B cell (primary cell): ENCODE measurements at regions not wholly inside any gene's neighbourhood (a gene's known extent, or its start where the extent isn't known, plus 50 kb on each side); places are given as distances from the start of the nearest gene placed in this dataset.

Source experiments
- ATAC-seq: fragments of 200-7000 bp; cut with Tn5 transposase; one replicate; pipeline ENCODE4 v1.10.0; 2021; ENCODE audit warnings: low read depth, mild to moderate bottlenecking, moderate number of reproducible peaks, moderate library complexity
- CTCF ChIA-PET: fragments of 350-600 bp; sonication (Branson Sonifier 250); formaldehyde crosslinking; loops from one replicate; lab custom pipeline; 2021; ENCODE audit warnings: antibody characterized with exemption, inconsistent platforms; lab: Charles Lee
- POLR2A ChIA-PET: fragments of 350-600 bp; sonication (Branson Sonifier 250); formaldehyde crosslinking; loops from one replicate; lab custom pipeline; 2021; ENCODE audit warnings: antibody characterized with exemption; lab: Charles Lee
- DNase-seq: peaks from one replicate; pipeline ENCODE4 v3.0.0; 2013
- H2AFZ ChIP-seq: 2 replicates; pipeline ENCODE4 v1.6.1; 2012; ENCODE audit warnings: mild to moderate bottlenecking, low read depth, low read length; ENCODE audit not compliant: insufficient read depth, poor library complexity, severe bottlenecking
- H3K27ac ChIP-seq, 2 donors: 1 replicate in 1 of 2; 2 replicates in 1 of 2; pipeline ENCODE4 v1.5.1; 2012 to 2013; ENCODE audit warnings: low read length in 2 of 2, mild to moderate bottlenecking in 2 of 2, moderate library complexity in 1 of 2
- H3K27me3 ChIP-seq, 4 experiments: fragments of 200-600 bp in 1 of 4; sonication (generic) in 1 of 4; replicated peaks in 1 of 4; 1 replicate in 2 of 4; 2 replicates in 2 of 4; pipeline versions ENCODE4 v1.6.1 to v1.7.0; 2013 to 2016; ENCODE audit warnings: low read length in 3 of 4, mild to moderate bottlenecking in 2 of 4, mixed read lengths in 1 of 4, moderate library complexity in 1 of 4; ENCODE audit not compliant: insufficient read depth in 4 of 4, control insufficient read depth in 3 of 4; ENCODE audit errors: control extremely low read depth in 1 of 4
- H3K36me3 ChIP-seq, 2 experiments: replicated peaks in 1 of 2; 1 replicate in 1 of 2; 2 replicates in 1 of 2; pipeline versions ENCODE4 v1.6.1 to v1.7.1; 2013; ENCODE audit warnings: low read length in 1 of 2; ENCODE audit not compliant: insufficient read depth in 2 of 2, control insufficient read depth in 1 of 2; ENCODE audit errors: control extremely low read depth in 1 of 2, extremely low read depth in 1 of 2
- H3K4me1 ChIP-seq, 2 donors: fragments of 200-600 bp in 1 of 2; sonication (generic) in 1 of 2; 1 replicate in 1 of 2; 2 replicates in 1 of 2; pipeline versions ENCODE4 v1.5.1 to v1.6.1; 2013 to 2017; ENCODE audit warnings: low read length in 2 of 2; ENCODE audit not compliant: control insufficient read depth in 2 of 2, insufficient read depth in 2 of 2
- H3K4me2 ChIP-seq: replicated peaks from 2 replicates; pipeline ENCODE3; 2012; ENCODE audit warnings: mild to moderate bottlenecking, low read depth, low read length; ENCODE audit not compliant: poor library complexity, severe bottlenecking
- H3K4me3 ChIP-seq, 5 experiments: fragments of 200-600 bp in 1 of 5; sonication (generic) in 1 of 5; 1 replicate in 3 of 5; 2 replicates in 2 of 5; pipeline versions ENCODE4 v1.5.1 to v1.7.0; 2011 to 2016; ENCODE audit warnings: low read length in 4 of 5, mild to moderate bottlenecking in 4 of 5, low read depth in 2 of 5, control low read depth in 1 of 5, moderate library complexity in 1 of 5; ENCODE audit not compliant: insufficient read depth in 1 of 5; ENCODE audit errors: control extremely low read depth in 1 of 5, extremely low read depth in 1 of 5
- H3K79me2 ChIP-seq: fragments of 200-600 bp; sonication (generic); one replicate; pipeline ENCODE4 v1.6.0; 2016; ENCODE audit warnings: low read length; ENCODE audit not compliant: control insufficient read depth, insufficient read depth
- H3K9ac ChIP-seq: fragments of 200-600 bp; sonication (generic); 2 replicates; pipeline ENCODE4 v1.6.1; 2017; ENCODE audit warnings: mild to moderate bottlenecking, low read length, moderate library complexity
- H3K9me3 ChIP-seq, 3 donors: one replicate each; pipeline versions ENCODE4 v1.6.1 to v1.7.1; 2013; ENCODE audit warnings: low read length in 2 of 3; ENCODE audit not compliant: control insufficient read depth in 2 of 3, insufficient read depth in 1 of 3; ENCODE audit errors: control extremely low read depth in 1 of 3
- H4K20me1 ChIP-seq: 2 replicates; pipeline ENCODE4 v1.6.0; 2012; ENCODE audit warnings: mild to moderate bottlenecking, low read length; ENCODE audit not compliant: insufficient read depth, control insufficient read depth, poor library complexity, severe bottlenecking
- H3K27ac Mint-ChIP-seq: one replicate; pipeline ENCODE4 v1.8.0; 2021; ENCODE audit warnings: mixed read lengths
- H3K27me3 Mint-ChIP-seq: one replicate; pipeline ENCODE4 v1.8.0; 2021; ENCODE audit warnings: mixed read lengths
- H3K4me1 Mint-ChIP-seq: one replicate; pipeline ENCODE4 v1.8.0; 2021; ENCODE audit warnings: mixed read lengths
- H3K4me3 Mint-ChIP-seq: one replicate; pipeline ENCODE4 v1.8.0; 2021; ENCODE audit warnings: mixed read lengths
- H3K9me3 Mint-ChIP-seq: one replicate; pipeline ENCODE4 v1.8.0; 2022; ENCODE audit warnings: mixed read lengths; ENCODE audit not compliant: insufficient read depth
- CTCF ChIP-seq: fragments of 200-600 bp; IDR thresholded peaks from one replicate; pipeline ENCODE4 v1.8.0; 2022; ENCODE audit warnings: antibody characterized with exemption, mild to moderate bottlenecking
- EZH2 ChIP-seq: IDR thresholded peaks from 2 replicates; pipeline ENCODE4 v1.6.1; 2012; ENCODE audit warnings: borderline replicate concordance, low read depth, mild to moderate bottlenecking, moderate library complexity, low read length; ENCODE audit not compliant: insufficient read depth, poor library complexity, severe bottlenecking
- WGBS: methylation state at CpG from one replicate; pipeline ENCODE4 v1.1.5; 2013; ENCODE audit warnings: missing lambda C conversion rate; ENCODE audit not compliant: insufficient coverage; 5-methylcytosine and 5-hydroxymethylcytosine counted together
- intact Hi-C: fragments of 100-400 bp; cut with micrococcal nuclease; formaldehyde crosslinking; loops from one replicate; pipeline ENCODE4 v1.10.0; 2022

DNA sequence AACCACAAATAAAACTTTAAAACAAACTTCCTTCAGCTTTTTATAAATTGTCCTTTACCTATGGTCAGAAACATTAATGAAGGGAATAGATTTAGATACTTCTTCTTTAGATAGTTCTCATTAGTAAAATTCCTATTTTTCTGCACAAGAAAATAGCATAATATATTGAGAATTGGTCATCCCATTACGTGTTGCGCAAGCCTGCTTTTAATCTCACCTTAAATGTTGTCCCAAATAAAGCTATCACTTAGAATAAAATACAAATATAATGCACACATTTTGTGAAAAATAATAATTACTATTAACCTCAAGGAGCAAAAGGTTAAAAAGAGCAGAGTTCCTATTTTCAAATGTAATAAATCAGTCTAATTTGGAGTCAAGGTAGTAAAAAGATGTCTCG is 95.2 kb upstream of the TTC29 start:
- no peaks in the 10 kb centered on the region for H3K9me3 ChIP-seq
- H3K9me3 Mint-ChIP-seq = no peaks in the 10 kb centered on the region
- H3K4me1 Mint-ChIP-seq = no peaks in the 10 kb centered on the region
- TF ChIP-seq CTCF (no peak), EZH2 (no peak)
- H4K20me1 ChIP-seq = no peaks in the 10 kb centered on the region
- no peak overlapping the region for H3K27ac ChIP-seq
- WGBS = no CpG with 5 or more reads among the region's 3 CpGs
- no peak overlapping the region for H3K4me2 ChIP-seq
- no peaks in the 10 kb centered on the region for H3K4me1 ChIP-seq
- no peaks in the 10 kb centered on the region for H3K79me2 ChIP-seq
- ATAC-seq = no peak
- CTCF ChIA-PET = no interaction called here
- H3K4me3 Mint-ChIP-seq = no peak overlapping the region
- no peak for DNase-seq
- intact Hi-C loops = no loop called here
- H3K27me3 ChIP-seq = peaks cover 0 to 18% (median 0%) of the 10 kb centered on the region in 4 experiments
- H3K4me3 ChIP-seq = no peak overlapping the region
- H3K27ac Mint-ChIP-seq = no peak overlapping the region
- H3K9ac ChIP-seq = no peak overlapping the region
- POLR2A ChIA-PET = no interaction called here
- H2AFZ ChIP-seq = no peak overlapping the region
- no peaks in the 10 kb centered on the region for H3K36me3 ChIP-seq
- H3K27me3 Mint-ChIP-seq = peaks cover 33% of the 10 kb centered on the region

- no peaks in the 10 kb centered on the region for H3K36me3 ChIP-seq
- WGBS = 0% methylated on average over 1 of the region's 4 CpGs
- H3K27ac ChIP-seq = no peak overlapping the region
- POLR2A ChIA-PET = no interaction called here
- no peak overlapping the region for H3K9ac ChIP-seq
- H3K79me2 ChIP-seq = no peaks in the 10 kb centered on the region
- no peaks in the 10 kb centered on the region for H3K9me3 Mint-ChIP-seq
- TF ChIP-seq EZH2 (no peak), CTCF (no peak)
- H3K9me3 ChIP-seq = no peaks in the 10 kb centered on the region
- no peak overlapping the region for H3K27ac Mint-ChIP-seq
- H3K4me1 Mint-ChIP-seq = no peaks in the 10 kb centered on the region
- H3K27me3 Mint-ChIP-seq = peaks cover 37% of the 10 kb centered on the region
- H3K27me3 ChIP-seq = peaks cover 0 to 22% (median 0%) of the 10 kb centered on the region in 4 experiments
- CTCF ChIA-PET = no interaction called here
- ATAC-seq (no peak), DNase-seq (no peak)
- H2AFZ ChIP-seq = no peak overlapping the region
- no peaks in the 10 kb centered on the region for H4K20me1 ChIP-seq
- intact Hi-C loops = no loop called here
- H3K4me2 ChIP-seq = no peak overlapping the region
- no peak overlapping the region for H3K4me3 ChIP-seq
- H3K4me1 ChIP-seq = no peaks in the 10 kb centered on the region
- no peak overlapping the region for H3K4me3 Mint-ChIP-seq
Measured at GRCh38 chr4:147041376-147041775, 95.7 kb upstream of the TTC29 start.
